Fibroblast of villous mesenchyme (primary cell): ENCODE measurements at regions not wholly inside any gene's neighbourhood (a gene's known extent, or its start where the extent isn't known, plus 50 kb on each side); places are given as distances from the start of the nearest gene placed in this dataset.
"Not testable (repeated sequence)": the region's sequence is repeated elsewhere in the genome, so short reads cannot be mapped to it uniquely, and the experiment has no call there.

ENCODE experiments used
- DNase-seq: peaks from one replicate; pipeline ENCODE4 v3.0.0-alpha.2; 2010; ENCODE audit warnings: low read depth
- H3K4me3 ChIP-seq: 2 replicates; pipeline ENCODE4 v1.5.1; 2011; ENCODE audit warnings: low read depth, mild to moderate bottlenecking, low read length
- CTCF ChIP-seq: IDR thresholded peaks from 2 replicates; pipeline ENCODE4 v1.5.1; 2012; ENCODE audit warnings: low read depth, mild to moderate bottlenecking, low read length; ENCODE audit not compliant: insufficient read depth

GRCh38 chr18:30597202-30597601 is 445.3 kb downstream of the DSC3 start:
- DNase-seq: no peak
- no peak for TF ChIP-seq CTCF
- no peak overlapping the region for H3K4me3 ChIP-seq

- no peak for DNase-seq
- no peak for TF ChIP-seq CTCF
- H3K4me3 ChIP-seq: no peak overlapping the region
Measured at GRCh38 chr18:30596635-30597034, 445.9 kb downstream of the DSC3 start.

GRCh38 chr18:30595942-30596341 is 446.6 kb downstream of the DSC3 start:
- DNase-seq: no peak
- no peak overlapping the region for H3K4me3 ChIP-seq
- TF ChIP-seq CTCF: no peak

GRCh38 chr18:30594911-30595310 is 447.6 kb downstream of the DSC3 start:
- DNase-seq, H3K4me3 ChIP-seq: not testable (repeated sequence)

GRCh38 chr18:30591462-30591861 is 451.1 kb downstream of the DSC3 start:
- no peak for DNase-seq
- no peak for TF ChIP-seq CTCF
- H3K4me3 ChIP-seq: no peak overlapping the region

- no peak overlapping the region for H3K4me3 ChIP-seq
- no peak for TF ChIP-seq CTCF
- no peak for DNase-seq
Measured at GRCh38 chr18:30588673-30589164, 453.8 kb downstream of the DSC3 start.

- TF ChIP-seq CTCF: no peak
- no peak for DNase-seq
- no peak overlapping the region for H3K4me3 ChIP-seq
Measured at GRCh38 chr18:30583768-30584167, 458.8 kb downstream of the DSC3 start.
